Tibial nerve (tissue), 4 donors: ENCODE measurements at regions not wholly inside any gene's neighbourhood (a gene's known extent, or its start where the extent isn't known, plus 50 kb on each side); places are given as distances from the start of the nearest gene placed in this dataset.

Experiments used
- DNase-seq, 2 donors: peaks; one replicate each; pipeline ENCODE4 v3.0.0-alpha.2; 2019; ENCODE audit warnings: low spot score in 2 of 2
- H3K27ac ChIP-seq, 4 donors: fragments of 200-600 bp; sonication (generic) in 3 of 4; one replicate each; pipeline ENCODE4 v1.5.1; 2017 to 2019; ENCODE audit warnings: mild to moderate bottlenecking in 1 of 4
- H3K27me3 ChIP-seq, 2 donors: fragments of 200-600 bp; sonication (generic) in 1 of 2; one replicate each; pipeline versions ENCODE4 v1.5.1 to v1.6.0; 2017 to 2019
- H3K36me3 ChIP-seq, 3 donors: fragments of 200-600 bp; sonication (generic); one replicate each; pipeline ENCODE4 v1.5.1; 2018 to 2019
- H3K4me1 ChIP-seq, 4 donors: fragments of 200-600 bp; sonication (generic) in 3 of 4; one replicate each; pipeline ENCODE4 v1.5.1; 2017 to 2019
- H3K4me3 ChIP-seq, 4 donors: fragments of 200-600 bp; sonication (generic) in 3 of 4; one replicate each; pipeline ENCODE4 v1.5.1; 2017 to 2019; ENCODE audit warnings: mild to moderate bottlenecking in 1 of 4, moderate library complexity in 1 of 4
- H3K9me3 ChIP-seq, 4 donors: fragments of 200-600 bp; sonication (generic) in 3 of 4; one replicate each; pipeline ENCODE4 v1.5.1; 2017 to 2019
- EP300 ChIP-seq, 2 donors: sonication (generic); formaldehyde crosslinking; IDR thresholded peaks; one replicate each; pipeline ENCODE4 v1.6.1; 2017; ENCODE audit warnings: antibody characterized with exemption in 2 of 2, mild to moderate bottlenecking in 1 of 2
- POLR2A ChIP-seq, 2 donors: fragments of 450-650 bp; IDR thresholded peaks; one replicate each; pipeline ENCODE4 v1.6.1; 2017; ENCODE audit warnings: antibody characterized with exemption in 2 of 2, mild to moderate bottlenecking in 2 of 2, moderate library complexity in 2 of 2
- WGBS, 2 donors: methylation state at CpG; one replicate each; pipeline ENCODE4 v1.1.5; 2018; 5-methylcytosine and 5-hydroxymethylcytosine counted together
- TF ChIP-seq, protein P1 (sequence below), 5 experiments: fragments of 200-600 bp in 3 of 5; fragments of 450-650 bp in 2 of 5; sonication (generic) in 3 of 5; IDR thresholded peaks; one replicate each; pipeline ENCODE4 v1.5.1; 2016 to 2019; ENCODE audit warnings: antibody characterized with exemption in 5 of 5, mild to moderate bottlenecking in 3 of 5, moderate library complexity in 2 of 5

DNA sequence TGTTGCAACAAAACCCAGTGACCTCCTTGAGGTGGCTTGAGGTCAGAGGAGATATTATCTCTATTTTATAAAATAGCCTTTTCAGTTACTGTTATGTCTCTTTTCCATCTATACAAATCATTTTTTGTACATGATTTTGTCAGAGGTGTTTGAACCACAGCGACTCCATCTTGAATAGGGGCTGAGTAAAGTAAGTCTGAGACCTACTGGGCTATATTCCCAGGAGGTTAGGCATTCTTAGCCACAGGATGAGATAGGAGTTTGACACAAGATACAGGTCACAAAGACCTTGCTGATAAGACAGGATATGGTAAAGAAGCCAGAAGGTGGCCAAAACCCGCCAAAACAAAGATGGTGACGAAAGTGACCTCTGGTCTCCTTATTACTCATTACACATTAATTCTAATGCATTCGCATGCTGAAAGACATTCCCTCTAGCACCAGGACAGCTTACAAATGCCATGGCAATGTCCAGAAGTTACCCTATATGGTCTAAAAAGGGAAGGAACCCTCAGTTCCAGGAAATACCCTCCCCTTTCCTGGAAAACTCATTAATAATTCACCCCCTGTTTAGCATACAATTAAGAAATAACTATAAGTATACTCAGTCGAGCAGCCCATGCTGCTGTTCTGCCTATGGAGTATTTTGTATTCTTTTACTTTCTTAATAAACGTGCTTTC is 283.9 kb upstream of the ISL1 start:
- no peaks in the 10 kb centered on the region for H3K4me1 ChIP-seq
- DNase-seq = no peak
- no peak overlapping the region for H3K4me3 ChIP-seq
- H3K27me3 ChIP-seq = no peaks in the 10 kb centered on the region
- 83 to 84% methylated on average over 6 of the region's 6 CpGs for WGBS, 2 donors
- no peaks in the 10 kb centered on the region for H3K36me3 ChIP-seq
- H3K27ac ChIP-seq = no peak overlapping the region
- no peaks in the 10 kb centered on the region for H3K9me3 ChIP-seq
- no peak for TF ChIP-seq EP300 (IDR thresholded peaks at IDR 0.05)
- no peak for TF ChIP-seq POLR2A (IDR thresholded peaks at IDR 0.05)
- TF ChIP-seq, protein P1, sequence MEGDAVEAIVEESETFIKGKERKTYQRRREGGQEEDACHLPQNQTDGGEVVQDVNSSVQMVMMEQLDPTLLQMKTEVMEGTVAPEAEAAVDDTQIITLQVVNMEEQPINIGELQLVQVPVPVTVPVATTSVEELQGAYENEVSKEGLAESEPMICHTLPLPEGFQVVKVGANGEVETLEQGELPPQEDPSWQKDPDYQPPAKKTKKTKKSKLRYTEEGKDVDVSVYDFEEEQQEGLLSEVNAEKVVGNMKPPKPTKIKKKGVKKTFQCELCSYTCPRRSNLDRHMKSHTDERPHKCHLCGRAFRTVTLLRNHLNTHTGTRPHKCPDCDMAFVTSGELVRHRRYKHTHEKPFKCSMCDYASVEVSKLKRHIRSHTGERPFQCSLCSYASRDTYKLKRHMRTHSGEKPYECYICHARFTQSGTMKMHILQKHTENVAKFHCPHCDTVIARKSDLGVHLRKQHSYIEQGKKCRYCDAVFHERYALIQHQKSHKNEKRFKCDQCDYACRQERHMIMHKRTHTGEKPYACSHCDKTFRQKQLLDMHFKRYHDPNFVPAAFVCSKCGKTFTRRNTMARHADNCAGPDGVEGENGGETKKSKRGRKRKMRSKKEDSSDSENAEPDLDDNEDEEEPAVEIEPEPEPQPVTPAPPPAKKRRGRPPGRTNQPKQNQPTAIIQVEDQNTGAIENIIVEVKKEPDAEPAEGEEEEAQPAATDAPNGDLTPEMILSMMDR (IDR thresholded peaks at IDR 0.05) = no peak

DNA sequence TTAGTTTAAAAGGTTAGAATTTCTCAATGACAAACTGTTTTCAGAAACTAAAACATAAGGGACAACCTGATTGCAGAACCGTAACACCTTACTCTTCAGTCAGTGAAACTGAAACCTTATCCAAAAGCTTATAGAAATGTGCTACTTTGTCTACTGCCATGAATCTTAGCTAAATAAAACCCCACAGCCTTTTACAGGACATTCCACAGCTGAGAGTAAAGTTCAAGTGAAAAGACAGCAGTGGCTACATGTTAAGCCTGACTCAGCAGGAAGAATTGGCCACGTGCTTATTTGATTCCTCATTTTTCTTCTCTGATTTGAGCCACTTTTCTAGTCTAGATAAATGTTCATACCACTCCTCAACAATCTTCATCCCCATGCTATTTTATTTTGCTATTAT is 278.7 kb upstream of the ISL1 start:
- no peak for TF ChIP-seq EP300 (IDR thresholded peaks at IDR 0.05)
- TF ChIP-seq, protein P1 (IDR thresholded peaks at IDR 0.05) = no peak
- TF ChIP-seq POLR2A (IDR thresholded peaks at IDR 0.05) = no peak
- H3K36me3 ChIP-seq = no peaks in the 10 kb centered on the region
- no peak for DNase-seq
- no peaks in the 10 kb centered on the region for H3K4me1 ChIP-seq
- 52 to 62% methylated on average over 2 of the region's 2 CpGs for WGBS, 2 donors
- H3K27me3 ChIP-seq = no peaks in the 10 kb centered on the region
- H3K27ac ChIP-seq = no peak overlapping the region
- H3K4me3 ChIP-seq = no peak overlapping the region
- H3K9me3 ChIP-seq = no peaks in the 10 kb centered on the region

DNA sequence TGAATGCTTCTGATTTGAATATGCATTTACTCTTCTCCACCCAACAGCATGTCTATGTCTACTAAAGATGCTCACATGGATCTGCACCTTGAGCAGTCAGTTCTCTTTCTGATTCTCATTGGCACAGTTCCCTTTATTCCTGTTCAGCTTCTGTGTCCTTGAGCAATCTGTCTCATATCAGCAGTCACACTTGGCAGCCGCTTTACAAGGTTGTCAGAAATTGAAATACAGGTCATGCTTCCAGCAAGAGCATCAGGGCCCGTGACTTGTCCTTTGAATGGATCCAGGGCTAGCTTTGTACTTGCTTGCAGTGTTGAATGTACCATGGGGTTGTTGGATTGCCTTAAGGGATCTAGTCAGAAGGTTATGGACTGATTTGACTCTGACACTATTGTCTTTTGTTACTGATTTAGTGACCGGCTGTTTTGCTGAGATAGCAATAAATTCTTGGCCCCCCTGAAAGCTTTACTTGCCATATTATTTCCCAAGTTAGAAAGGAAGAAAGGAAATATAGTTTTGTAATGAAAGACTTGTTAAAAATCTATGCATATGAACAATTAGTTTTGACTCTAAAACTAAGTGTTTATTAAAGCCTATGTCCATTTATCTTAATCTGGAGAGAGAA is 273.4 kb upstream of the ISL1 start:
- DNase-seq = no peak
- H3K9me3 ChIP-seq = no peaks in the 10 kb centered on the region
- no peaks in the 10 kb centered on the region for H3K36me3 ChIP-seq
- no peak for TF ChIP-seq POLR2A (IDR thresholded peaks at IDR 0.05)
- TF ChIP-seq, protein P1 (IDR thresholded peaks at IDR 0.05) = no peak
- WGBS, 2 donors = 56 to 64% methylated on average over 3 of the region's 3 CpGs
- H3K27ac ChIP-seq = no peak overlapping the region
- no peaks in the 10 kb centered on the region for H3K4me1 ChIP-seq
- H3K4me3 ChIP-seq = no peak overlapping the region
- H3K27me3 ChIP-seq = no peaks in the 10 kb centered on the region

DNA sequence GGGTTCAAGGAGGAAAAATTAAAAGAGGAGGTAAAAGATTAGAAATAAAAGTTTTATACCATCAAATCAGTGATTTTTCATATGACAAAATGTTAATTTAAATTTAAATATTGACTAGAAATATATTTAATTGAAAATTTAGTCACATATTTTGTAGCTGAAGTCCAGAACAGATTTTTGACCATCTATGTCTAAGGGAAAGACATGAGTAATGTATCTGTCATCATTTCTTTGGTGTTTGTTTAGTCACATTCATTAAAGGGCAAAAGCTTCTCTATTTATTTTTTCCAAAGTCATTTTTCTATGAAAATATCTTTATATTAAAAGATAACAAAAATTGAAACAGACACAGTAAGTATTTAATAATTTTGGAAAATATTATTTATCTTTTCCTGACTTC is 252.0 kb upstream of the ISL1 start:
- H3K9me3 ChIP-seq = no peaks in the 10 kb centered on the region
- H3K27ac ChIP-seq = no peak overlapping the region
- H3K4me3 ChIP-seq = no peak overlapping the region
- H3K27me3 ChIP-seq = no peaks in the 10 kb centered on the region
- TF ChIP-seq EP300 (IDR thresholded peaks at IDR 0.05) = no peak
- no peak for TF ChIP-seq POLR2A (IDR thresholded peaks at IDR 0.05)
- TF ChIP-seq, protein P1 (IDR thresholded peaks at IDR 0.05) = no peak
- no peaks in the 10 kb centered on the region for H3K36me3 ChIP-seq
- H3K4me1 ChIP-seq = no peaks in the 10 kb centered on the region
- DNase-seq = no peak

DNA sequence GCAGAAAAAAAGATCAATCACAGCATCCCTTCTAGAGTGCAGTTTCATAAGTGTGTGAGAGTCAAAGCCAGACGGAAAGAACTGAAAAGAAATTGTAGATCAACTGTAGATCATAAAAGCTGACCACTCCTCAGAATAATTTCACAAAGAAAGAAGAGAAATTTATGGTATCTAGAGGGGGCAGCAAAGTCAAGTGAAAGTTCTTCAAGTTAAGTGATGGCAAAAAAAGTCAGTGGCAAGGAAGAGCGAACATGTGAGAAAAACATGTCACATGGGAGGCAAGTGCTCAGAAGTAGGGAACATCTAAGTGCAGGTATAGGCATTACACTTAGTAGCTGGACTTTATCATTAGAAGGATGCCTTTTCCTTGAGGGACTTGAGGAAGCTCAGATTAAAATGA is 245.1 kb upstream of the ISL1 start:
- TF ChIP-seq EP300 (IDR thresholded peaks at IDR 0.05) (no peak), POLR2A (IDR thresholded peaks at IDR 0.05) (no peak)
- TF ChIP-seq, protein P1 (IDR thresholded peaks at IDR 0.05) = no peak
- no peak for DNase-seq
- WGBS, 2 donors = 40 to 49% methylated on average over 2 of the region's 2 CpGs
- Histone ChIP-seq H3K4me3 (no peak overlapping the region), H3K27me3 (no peaks in the 10 kb centered on the region), H3K27ac (no peak overlapping the region), H3K9me3 (no peaks in the 10 kb centered on the region), H3K4me1 (no peaks in the 10 kb centered on the region), H3K36me3 (no peaks in the 10 kb centered on the region)
